Coronary artery (tissue), 2 donors: ENCODE measurements at regions not wholly inside any gene's neighbourhood (a gene's known extent, or its start where the extent isn't known, plus 50 kb on each side); places are given as distances from the start of the nearest gene placed in this dataset.

Experiments
- DNase-seq: peaks from one replicate; pipeline ENCODE4 v3.0.0-alpha.2; 2017; ENCODE audit warnings: low spot score
- H3K27ac ChIP-seq, 2 donors: fragments of 200-600 bp; sonication (generic); one replicate each; pipeline ENCODE4 v1.5.1; 2016 to 2019
- H3K4me3 ChIP-seq: fragments of 200-600 bp; sonication (generic); 2 replicates; pipeline ENCODE4 v1.5.1; 2016; ENCODE audit warnings: mild to moderate bottlenecking, moderate library complexity
- CTCF ChIP-seq: fragments of 200-600 bp; sonication (generic); IDR thresholded peaks from one replicate; pipeline ENCODE4 v1.5.1; 2019; ENCODE audit warnings: antibody characterized with exemption

DNA sequence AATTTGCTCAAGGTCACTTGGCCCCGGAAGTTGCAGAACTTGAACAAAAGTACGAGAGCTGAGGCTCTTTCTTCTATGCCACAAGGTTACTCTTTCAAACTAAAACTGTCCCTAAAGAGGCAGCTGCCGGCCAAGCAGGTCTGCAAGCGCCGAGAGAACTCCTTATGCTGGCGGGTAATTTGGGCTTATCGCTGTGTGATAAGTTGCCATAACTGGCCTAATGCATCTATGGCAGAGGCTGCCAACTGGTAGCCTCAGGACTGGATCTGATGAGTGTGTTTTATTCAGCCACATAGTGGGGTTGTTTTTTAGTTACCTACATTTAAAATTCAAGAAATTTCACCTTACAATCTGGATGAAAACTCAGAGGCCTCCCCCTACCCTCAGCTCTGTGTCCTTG lies 68.1 kb upstream of the SPOCK1 start:
- DNase-seq: no peak
- no peak overlapping the region for H3K4me3 ChIP-seq
- H3K27ac ChIP-seq: no peak overlapping the region
- no peak for TF ChIP-seq CTCF

- no peak overlapping the region for H3K27ac ChIP-seq
- TF ChIP-seq CTCF: no peak
- DNase-seq: no peak
- no peak overlapping the region for H3K4me3 ChIP-seq
These were observed 67.7 kb upstream of the SPOCK1 start for GRCh38 chr5:137566780-137567179.

- DNase-seq: no peak
- no peak overlapping the region for H3K4me3 ChIP-seq
- TF ChIP-seq CTCF: no peak
- no peak overlapping the region for H3K27ac ChIP-seq
These were observed 67.0 kb upstream of the SPOCK1 start for GRCh38 chr5:137566118-137566541.

GRCh38 chr5:137565450-137565849 lies 66.3 kb upstream of the SPOCK1 start:
- Histone ChIP-seq H3K4me3 (no peak overlapping the region), H3K27ac (no peak overlapping the region)
- TF ChIP-seq CTCF: no peak
- no peak for DNase-seq

- no peak overlapping the region for H3K27ac ChIP-seq
- no peak overlapping the region for H3K4me3 ChIP-seq
- no peak for TF ChIP-seq CTCF
- no peak for DNase-seq
These were observed 65.4 kb upstream of the SPOCK1 start for GRCh38 chr5:137564398-137564961.

- H3K4me3 ChIP-seq: no peak overlapping the region
- no peak for TF ChIP-seq CTCF
- DNase-seq: no peak
- peak overlapping the region in 1 of 2 donors; percentile 7 for H3K27ac ChIP-seq
These were observed 64.7 kb upstream of the SPOCK1 start for GRCh38 chr5:137563646-137564397.

GRCh38 chr5:137563301-137563645 lies 64.1 kb upstream of the SPOCK1 start:
- Histone ChIP-seq H3K4me3 (no peak overlapping the region), H3K27ac (peak overlapping the region in 1 of 2 donors; percentile 7)
- TF ChIP-seq CTCF: no peak
- DNase-seq: no peak
